GM21367 (cell line): ENCODE measurements at regions not wholly inside any gene's neighbourhood (a gene's known extent, or its start where the extent isn't known, plus 50 kb on each side); places are given as distances from the start of the nearest gene placed in this dataset.

Experiments used
- ATAC-seq: cut with Tn5 transposase; IDR thresholded peaks from one replicate; pipeline ENCODE4 v1.9.1; 2021; ENCODE audit not compliant: unreplicated experiment

DNA sequence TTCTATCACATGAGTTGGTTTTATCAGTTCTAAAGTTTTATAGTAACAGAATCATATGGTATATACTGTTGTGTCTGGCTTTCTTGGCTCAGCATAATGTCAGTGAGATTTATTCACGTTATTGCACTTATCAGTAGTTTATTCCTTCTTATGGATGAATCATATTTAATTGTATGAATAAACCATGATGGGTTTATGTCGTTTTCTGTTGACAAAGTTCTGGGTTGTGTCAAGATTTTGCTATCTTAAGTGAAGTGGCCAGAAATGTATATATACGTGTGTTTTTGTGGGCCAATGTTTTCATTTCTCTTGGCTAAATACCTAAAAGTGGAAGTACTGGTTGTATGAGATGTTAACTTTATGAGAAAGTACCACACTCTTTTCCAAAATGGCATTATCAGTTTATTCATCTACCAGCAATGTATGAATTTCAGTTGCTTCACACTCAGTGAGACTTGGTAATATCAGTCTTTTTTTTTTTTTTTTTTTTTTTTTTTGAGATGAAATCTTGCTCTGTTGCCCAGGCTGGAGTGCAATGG is 112.4 kb upstream of the DCBLD2 start:
- no peak for ATAC-seq

DNA sequence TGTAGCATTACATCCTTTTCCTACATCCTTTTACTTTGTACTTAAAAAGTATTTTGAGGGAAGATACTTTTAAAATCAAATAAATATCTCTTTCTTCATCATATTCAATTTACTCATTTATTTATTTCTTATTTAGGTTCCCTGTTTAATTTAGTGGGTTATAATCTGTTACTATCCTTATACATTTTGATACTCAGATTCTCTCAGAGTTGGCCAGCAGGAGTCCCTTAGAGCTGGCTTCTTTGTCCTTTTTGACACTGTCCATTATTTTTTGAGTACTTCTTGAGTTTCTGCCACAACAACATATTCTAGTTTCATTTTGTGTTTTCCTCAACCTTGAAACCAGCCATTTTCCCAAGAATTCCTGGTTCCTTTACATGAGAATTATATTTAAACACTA is 111.6 kb upstream of the DCBLD2 start:
- no peak for ATAC-seq

- peak; percentile 92 for ATAC-seq
Observed at GRCh38 chr3:99012051-99012450, 110.6 kb upstream of the DCBLD2 start.

DNA sequence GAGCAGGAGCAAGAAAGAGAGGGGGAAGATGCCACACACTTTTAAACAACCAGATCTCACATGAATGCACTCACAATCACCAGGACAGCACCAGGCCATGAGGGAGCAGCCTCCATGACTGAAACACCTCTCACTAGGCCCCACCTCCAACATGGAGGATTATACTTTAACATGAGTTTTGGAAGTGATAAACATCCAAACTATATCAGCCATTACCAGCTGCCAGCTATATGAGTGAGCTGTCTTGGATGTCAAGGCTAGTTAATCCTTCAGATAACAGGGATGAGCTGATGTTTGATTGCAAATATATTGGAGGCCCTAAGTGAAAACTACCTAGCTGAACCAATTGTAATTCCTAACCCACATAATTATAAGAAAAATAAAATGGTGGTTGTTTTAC is 108.4 kb upstream of the DCBLD2 start:
- ATAC-seq, result no peak

DNA sequence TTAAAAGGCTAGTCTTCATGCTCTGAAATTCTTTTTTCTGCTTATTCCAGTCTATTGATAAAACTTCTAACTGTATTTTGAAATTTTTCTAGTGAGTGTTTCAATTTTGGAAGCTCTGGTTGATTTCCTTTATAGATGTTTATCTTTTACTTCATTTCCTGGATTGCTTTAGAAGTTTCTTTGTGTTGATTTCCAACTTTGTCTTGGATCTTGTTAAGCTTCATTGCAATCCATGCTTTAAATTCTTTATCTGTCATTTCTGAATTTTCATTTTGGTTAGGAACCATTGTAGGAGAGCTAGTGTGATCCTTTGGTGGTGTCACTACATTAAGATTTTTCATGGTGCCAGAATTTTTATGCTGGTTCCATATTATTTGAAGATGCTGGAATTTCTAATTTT is 105.2 kb upstream of the DCBLD2 start:
- ATAC-seq, result no peak

- no peak for ATAC-seq
Observed at GRCh38 chr3:98999675-99000074, 98.2 kb upstream of the DCBLD2 start.

- ATAC-seq, result no peak
Observed at GRCh38 chr3:98994128-98994762, 92.8 kb upstream of the DCBLD2 start.

DNA sequence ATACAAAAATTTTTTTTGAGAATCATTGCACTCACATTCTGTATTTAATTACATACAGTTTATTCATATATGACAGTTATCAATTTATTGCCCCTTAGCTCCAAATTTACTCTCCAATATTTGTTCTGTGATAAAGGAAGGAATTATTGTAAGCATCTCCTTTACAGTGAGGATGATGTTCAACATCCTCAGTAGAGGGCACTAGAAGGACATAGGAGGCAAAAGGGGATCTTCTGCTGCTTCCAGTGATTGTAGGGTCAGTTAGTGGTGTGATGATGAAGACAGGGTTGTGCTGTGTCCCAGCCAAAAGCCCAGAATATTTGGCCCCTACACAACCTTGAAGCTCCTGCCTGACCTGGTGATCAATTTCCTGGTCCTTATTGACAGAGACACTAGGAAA is 89.9 kb upstream of the DCBLD2 start:
- no peak for ATAC-seq

DNA sequence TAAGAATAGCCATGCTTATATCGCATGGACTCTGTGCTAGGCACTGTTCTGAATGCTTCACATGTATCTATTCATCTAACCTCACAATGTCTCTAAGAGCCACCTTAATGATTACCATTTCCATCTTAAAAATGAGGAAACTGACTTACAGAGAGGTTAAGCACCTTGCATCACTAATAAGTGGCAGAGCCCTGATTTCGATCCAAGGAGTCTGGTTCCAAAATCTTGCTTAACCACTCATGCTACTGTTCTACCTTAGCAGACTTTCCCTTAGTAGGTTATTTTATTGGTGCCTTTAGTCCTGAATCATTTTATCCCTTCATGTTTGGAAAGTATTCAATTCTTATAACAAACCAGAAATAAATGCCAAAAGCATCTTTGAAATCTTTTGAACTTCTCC is 89.2 kb upstream of the DCBLD2 start:
- no peak for ATAC-seq

- ATAC-seq, result no peak
Observed at GRCh38 chr3:98986073-98986472, 84.6 kb upstream of the DCBLD2 start.

DNA sequence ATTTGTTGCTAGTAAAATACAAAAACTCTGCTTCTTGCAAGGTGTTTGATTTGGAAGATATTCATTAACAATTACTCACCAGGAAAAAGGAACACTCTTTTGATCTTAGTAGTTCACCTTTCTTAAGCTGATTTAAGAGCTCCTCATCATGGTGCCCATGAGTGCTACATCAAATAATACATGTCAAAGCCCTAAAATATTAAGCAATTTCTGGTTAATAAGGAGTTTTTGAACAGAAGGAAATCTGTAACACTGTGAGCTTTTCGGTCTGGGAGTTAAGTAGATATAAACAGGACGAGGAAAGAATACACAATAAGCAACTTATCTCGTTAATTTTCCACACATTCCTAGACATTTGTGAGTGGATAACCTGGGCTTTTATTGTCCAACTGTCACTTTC is 83.9 kb upstream of the DCBLD2 start:
- ATAC-seq, result no peak

GRCh38 chr3:98984024-98984423 is 82.5 kb upstream of the DCBLD2 start:
- ATAC-seq, result no peak

- no peak for ATAC-seq
Observed at GRCh38 chr3:98982351-98982750, 80.9 kb upstream of the DCBLD2 start.

GRCh38 chr3:98980915-98981596 is 79.6 kb upstream of the DCBLD2 start:
- ATAC-seq, result peak; percentile 90

DNA sequence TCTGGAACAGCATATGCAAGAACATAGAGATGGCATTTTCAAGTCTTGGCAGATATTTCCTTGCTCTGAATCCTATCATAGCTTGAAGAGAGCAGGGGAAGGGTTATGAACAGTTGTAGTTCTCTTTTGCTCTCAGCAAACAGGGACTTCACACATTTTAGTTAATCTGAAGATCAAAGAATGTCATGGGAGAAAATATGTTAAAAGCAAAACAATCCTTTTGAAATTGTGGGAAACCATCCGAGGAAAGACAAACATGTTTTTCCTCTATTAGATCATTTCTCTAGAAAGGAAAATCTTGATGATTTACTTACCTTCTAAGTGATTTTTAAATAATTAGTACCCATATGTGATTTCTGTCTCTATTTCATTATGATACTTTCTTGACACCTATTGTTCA is 77.8 kb upstream of the DCBLD2 start:
- no peak for ATAC-seq

DNA sequence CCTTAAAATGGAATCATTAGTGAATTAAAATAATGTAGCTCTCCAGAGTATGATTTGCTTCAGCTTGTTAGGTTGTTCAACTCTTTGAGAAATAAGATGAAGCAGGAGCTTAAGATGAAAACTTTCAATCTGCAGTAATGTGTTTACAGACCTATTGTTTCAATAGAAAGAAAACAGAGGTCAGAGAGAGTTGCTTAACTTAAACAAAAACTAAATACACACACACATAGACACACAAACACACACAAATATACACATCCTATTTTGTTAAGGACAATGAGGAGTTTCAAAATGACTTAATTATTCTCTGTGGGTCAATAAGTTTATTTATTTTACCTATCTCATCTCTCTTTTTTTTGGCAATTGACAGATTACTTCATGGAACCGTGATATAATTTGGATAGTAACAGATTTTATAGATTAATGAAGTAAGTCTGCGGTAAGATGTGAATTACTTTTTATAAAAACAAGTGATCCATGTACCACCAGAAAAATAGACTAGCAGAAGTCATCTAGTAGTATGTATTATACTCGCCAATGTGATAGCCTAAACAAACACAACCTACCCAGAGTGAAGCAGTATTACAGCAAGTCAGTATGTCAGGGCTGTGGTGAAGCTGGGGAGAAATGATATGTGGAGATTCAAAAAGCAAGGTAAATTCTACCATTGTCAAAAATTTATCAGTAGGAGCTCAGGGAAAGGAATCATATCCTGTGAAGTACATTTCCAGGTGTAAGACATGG is 76.7 kb upstream of the DCBLD2 start:
- ATAC-seq, result no peak

DNA sequence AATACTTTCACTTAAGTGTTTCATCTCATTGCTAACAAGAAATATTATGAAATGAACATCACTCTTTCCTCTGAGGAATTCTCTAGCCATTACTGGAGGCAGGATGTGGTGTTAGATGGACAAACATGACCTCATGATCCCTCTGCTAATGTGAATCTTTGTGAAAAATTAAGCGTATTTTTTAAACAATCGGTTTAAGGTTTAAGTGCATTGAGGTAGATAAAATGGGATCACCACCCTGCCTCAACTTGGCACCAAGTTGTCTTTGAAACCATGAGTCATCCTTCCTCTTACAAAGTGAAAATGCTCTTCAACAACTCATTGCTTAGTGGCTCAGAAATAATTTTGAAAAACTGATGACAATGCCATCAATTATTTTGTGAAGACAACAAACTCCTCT is 76.0 kb upstream of the DCBLD2 start:
- ATAC-seq, result no peak

DNA sequence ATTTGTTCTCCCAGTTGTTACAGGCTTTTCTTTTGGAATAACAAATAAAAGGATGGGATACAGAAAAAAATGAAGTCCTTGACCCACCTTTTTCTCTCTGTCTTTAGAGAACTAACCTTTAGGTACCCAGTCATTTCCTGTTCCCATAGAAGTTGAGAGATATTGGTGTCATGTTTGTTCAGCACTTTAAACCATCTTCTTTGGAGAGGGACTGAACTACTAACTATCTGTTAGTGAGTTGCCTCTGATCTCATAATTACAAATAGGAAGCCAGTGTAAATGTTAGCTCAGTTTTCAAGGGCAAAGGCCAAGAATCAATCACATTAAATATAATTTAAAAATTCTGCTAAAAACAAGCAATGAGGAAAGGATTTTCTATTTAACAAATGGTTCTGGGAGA is 72.9 kb upstream of the DCBLD2 start:
- no peak for ATAC-seq

DNA sequence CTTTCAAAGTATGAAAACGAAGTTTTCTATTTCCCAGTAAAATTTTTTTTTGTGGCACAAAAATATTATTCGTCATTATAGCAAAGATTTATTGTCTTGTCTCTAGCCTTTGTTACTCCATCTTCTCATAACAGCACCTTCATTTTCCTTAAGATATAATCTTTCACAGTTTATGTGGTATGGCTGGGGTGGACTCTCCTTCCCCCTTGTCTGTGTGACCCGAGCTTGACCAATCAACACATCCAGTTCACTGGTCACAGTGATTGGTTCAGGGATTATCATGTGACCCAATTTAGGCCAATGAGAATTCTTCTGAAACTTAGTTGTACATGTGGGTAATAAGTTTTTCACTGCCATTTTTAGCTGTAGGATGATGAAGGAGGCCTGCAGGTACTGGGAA is 71.2 kb upstream of the DCBLD2 start:
- ATAC-seq, result no peak

GRCh38 chr3:98972155-98972554 is 70.7 kb upstream of the DCBLD2 start:
- ATAC-seq, result no peak

- no peak for ATAC-seq
Observed at GRCh38 chr3:98971169-98971681, 69.7 kb upstream of the DCBLD2 start.

DNA sequence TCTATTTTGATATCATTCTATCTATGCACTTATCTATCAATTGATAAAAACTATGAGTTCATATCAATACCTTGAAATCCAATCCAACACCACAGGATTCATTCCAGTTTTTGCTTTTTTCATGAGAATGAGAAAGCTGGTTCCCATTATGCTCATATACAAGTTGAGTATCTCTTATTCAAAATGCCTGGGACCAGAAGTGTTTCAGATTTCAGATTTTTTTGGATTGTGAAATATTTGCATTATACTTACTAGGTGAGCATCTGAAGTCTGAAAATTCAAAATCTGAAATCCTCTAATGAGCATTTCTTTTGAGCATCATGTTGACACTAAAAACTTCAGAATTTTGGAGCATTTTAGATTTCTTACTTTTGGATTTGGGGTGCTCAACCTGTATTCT is 67.8 kb upstream of the DCBLD2 start:
- no peak for ATAC-seq
